HL-60 (cell line): ENCODE measurements at regions not wholly inside any gene's neighbourhood (a gene's known extent, or its start where the extent isn't known, plus 50 kb on each side); places are given as distances from the start of the nearest gene placed in this dataset.

Experiments
- DNase-seq, 2 experiments: peaks; one replicate each; pipeline ENCODE4 v3.0.0-alpha.2; 2010 to 2020; ENCODE audit warnings: low read depth in 1 of 2, low spot score in 1 of 2
- H3K27ac ChIP-seq: fragments of 250-450 bp; sonication (Bioruptor Pico); replicated peaks from 2 replicates; pipeline ENCODE4 v1.5.1; 2020; ENCODE audit warnings: mild to moderate bottlenecking, moderate library complexity
- H3K27me3 ChIP-seq: fragments of 250-450 bp; sonication (Bioruptor Pico); 2 replicates; pipeline ENCODE4 v1.5.1; 2021; ENCODE audit warnings: mild to moderate bottlenecking, moderate library complexity; ENCODE audit not compliant: insufficient read depth, poor library complexity, severe bottlenecking
- H3K4me3 ChIP-seq: replicated peaks from 2 replicates; pipeline ENCODE4 v1.5.1; 2011; ENCODE audit warnings: mild to moderate bottlenecking, control low read depth, low read length; ENCODE audit not compliant: insufficient read depth
- CTCF ChIP-seq: IDR thresholded peaks from one replicate; pipeline ENCODE4 v1.5.1; 2011; ENCODE audit warnings: low read length, control low read depth, inconsistent platforms; ENCODE audit not compliant: insufficient read depth
- GABPA ChIP-seq: IDR thresholded peaks from 2 replicates; pipeline ENCODE4 v1.6.1; 2012; ENCODE audit warnings: low read depth
- POLR2AphosphoS5 ChIP-seq: IDR thresholded peaks from 2 replicates; pipeline ENCODE4 v1.6.1; 2012; ENCODE audit warnings: low read depth
- SPI1 ChIP-seq: IDR thresholded peaks from 2 replicates; pipeline ENCODE4 v1.6.1; 2012; ENCODE audit warnings: low read depth, mild to moderate bottlenecking, borderline replicate concordance
- TF ChIP-seq, protein P1 (sequence below): IDR thresholded peaks from 2 replicates; pipeline ENCODE4 v1.6.1; 2012; ENCODE audit warnings: low read depth; ENCODE audit not compliant: insufficient replicate concordance

GRCh38 chr3:81277853-81278252, 483.6 kb downstream of the GBE1 start:
- no peak overlapping the region for H3K27ac ChIP-seq
- H3K4me3 ChIP-seq: no peak overlapping the region
- no peak for DNase-seq
- TF ChIP-seq POLR2AphosphoS5 (no peak), CTCF (no peak), SPI1 (no peak), GABPA (no peak)
- TF ChIP-seq, protein P1, sequence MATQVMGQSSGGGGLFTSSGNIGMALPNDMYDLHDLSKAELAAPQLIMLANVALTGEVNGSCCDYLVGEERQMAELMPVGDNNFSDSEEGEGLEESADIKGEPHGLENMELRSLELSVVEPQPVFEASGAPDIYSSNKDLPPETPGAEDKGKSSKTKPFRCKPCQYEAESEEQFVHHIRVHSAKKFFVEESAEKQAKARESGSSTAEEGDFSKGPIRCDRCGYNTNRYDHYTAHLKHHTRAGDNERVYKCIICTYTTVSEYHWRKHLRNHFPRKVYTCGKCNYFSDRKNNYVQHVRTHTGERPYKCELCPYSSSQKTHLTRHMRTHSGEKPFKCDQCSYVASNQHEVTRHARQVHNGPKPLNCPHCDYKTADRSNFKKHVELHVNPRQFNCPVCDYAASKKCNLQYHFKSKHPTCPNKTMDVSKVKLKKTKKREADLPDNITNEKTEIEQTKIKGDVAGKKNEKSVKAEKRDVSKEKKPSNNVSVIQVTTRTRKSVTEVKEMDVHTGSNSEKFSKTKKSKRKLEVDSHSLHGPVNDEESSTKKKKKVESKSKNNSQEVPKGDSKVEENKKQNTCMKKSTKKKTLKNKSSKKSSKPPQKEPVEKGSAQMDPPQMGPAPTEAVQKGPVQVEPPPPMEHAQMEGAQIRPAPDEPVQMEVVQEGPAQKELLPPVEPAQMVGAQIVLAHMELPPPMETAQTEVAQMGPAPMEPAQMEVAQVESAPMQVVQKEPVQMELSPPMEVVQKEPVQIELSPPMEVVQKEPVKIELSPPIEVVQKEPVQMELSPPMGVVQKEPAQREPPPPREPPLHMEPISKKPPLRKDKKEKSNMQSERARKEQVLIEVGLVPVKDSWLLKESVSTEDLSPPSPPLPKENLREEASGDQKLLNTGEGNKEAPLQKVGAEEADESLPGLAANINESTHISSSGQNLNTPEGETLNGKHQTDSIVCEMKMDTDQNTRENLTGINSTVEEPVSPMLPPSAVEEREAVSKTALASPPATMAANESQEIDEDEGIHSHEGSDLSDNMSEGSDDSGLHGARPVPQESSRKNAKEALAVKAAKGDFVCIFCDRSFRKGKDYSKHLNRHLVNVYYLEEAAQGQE: no peak
- no peaks in the 10 kb centered on the region for H3K27me3 ChIP-seq

DNA sequence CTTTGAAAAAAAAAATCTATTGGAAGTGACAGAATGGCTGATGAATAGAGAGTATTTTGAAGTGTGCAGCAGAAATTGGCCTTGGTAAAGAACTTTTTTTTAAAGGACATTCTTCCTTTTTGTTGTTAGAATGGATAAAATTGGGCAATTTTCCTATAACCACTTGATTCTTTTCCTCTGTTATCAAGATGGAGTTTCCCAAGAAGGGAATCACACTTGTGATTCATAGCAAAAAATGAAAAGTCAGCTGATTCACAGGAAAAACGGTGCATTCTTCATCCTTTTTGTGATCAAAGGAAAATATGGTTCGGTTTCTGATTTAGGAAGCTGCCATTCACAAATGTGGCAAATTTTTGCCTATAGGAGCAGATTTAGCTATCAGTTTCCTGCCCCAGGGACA, 486.8 kb downstream of the GBE1 start:
- TF ChIP-seq GABPA (no peak), SPI1 (no peak), CTCF (no peak), POLR2AphosphoS5 (no peak)
- TF ChIP-seq, protein P1: no peak
- no peak overlapping the region for H3K27ac ChIP-seq
- no peak overlapping the region for H3K4me3 ChIP-seq
- H3K27me3 ChIP-seq: no peaks in the 10 kb centered on the region
- DNase-seq: no peak

GRCh38 chr3:81270603-81271379, 490.7 kb downstream of the GBE1 start:
- DNase-seq: no peak
- TF ChIP-seq CTCF: no peak
- TF ChIP-seq SPI1: no peak
- TF ChIP-seq, protein P1: no peak
- no peak for TF ChIP-seq GABPA
- TF ChIP-seq POLR2AphosphoS5: no peak
- Histone ChIP-seq H3K4me3 (no peak overlapping the region), H3K27me3 (no peaks in the 10 kb centered on the region), H3K27ac (no peak overlapping the region)
